Stomach smooth muscle (tissue), 2 donors: ENCODE measurements at regions not wholly inside any gene's neighbourhood (a gene's known extent, or its start where the extent isn't known, plus 50 kb on each side); places are given as distances from the start of the nearest gene placed in this dataset.
"Not testable (repeated sequence)": the region's sequence is repeated elsewhere in the genome, so short reads cannot be mapped to it uniquely, and the experiment has no call there.

ENCODE experiments used
- H3K27ac ChIP-seq: one replicate; pipeline ENCODE4 v1.7.0; 2013; ENCODE audit warnings: mild to moderate bottlenecking, low read length, inconsistent platforms
- H3K27me3 ChIP-seq, 2 donors: one replicate each; pipeline ENCODE4 v1.7.0; 2013; ENCODE audit warnings: low read length in 2 of 2; ENCODE audit not compliant: insufficient read depth in 2 of 2, control insufficient read depth in 1 of 2
- H3K36me3 ChIP-seq, 2 donors: one replicate each; pipeline ENCODE4 v1.7.0; 2013; ENCODE audit warnings: low read length in 2 of 2; ENCODE audit not compliant: control insufficient read depth in 2 of 2, insufficient read depth in 2 of 2
- H3K4me1 ChIP-seq: one replicate; pipeline ENCODE4 v1.7.0; 2013; ENCODE audit warnings: low read length; ENCODE audit not compliant: control insufficient read depth, insufficient read depth
- H3K4me3 ChIP-seq, 2 donors: one replicate each; pipeline ENCODE4 v1.7.0; 2013; ENCODE audit warnings: low read length in 2 of 2
- H3K9ac ChIP-seq, 2 donors: one replicate each; pipeline ENCODE4 v1.7.0; 2013; ENCODE audit warnings: low read length in 2 of 2, mild to moderate bottlenecking in 1 of 2
- H3K9me3 ChIP-seq, 2 donors: one replicate each; pipeline ENCODE4 v1.7.0; 2013; ENCODE audit warnings: low read length in 2 of 2; ENCODE audit not compliant: control insufficient read depth in 2 of 2
- donor health status: healthy.
- donor health status: Pancreatic carcinoma.

DNA sequence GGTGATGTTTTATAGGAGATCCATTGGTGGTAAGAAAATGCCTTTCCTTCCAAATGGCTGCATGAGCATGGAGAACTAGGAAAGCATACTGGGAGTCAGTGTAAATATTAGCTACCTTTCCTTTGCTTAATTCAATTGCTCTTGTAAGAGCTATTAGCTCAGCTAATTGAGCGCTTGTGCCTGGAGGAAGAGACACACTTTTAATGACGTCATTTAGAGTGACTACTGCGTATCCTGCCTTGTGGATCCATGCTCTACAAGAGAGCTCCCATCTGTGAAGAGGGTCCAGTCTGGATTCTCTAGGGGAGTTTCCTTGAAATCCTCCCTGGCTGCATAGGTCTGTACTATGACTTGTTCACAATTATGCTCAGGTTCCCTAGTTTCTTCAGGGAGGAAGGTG, 63.8 kb upstream of the ARRDC3 start:
- not testable (repeated sequence) for H3K36me3 ChIP-seq, H3K9me3 ChIP-seq, H3K9ac ChIP-seq, H3K4me1 ChIP-seq, H3K27ac ChIP-seq, H3K27me3 ChIP-seq, H3K4me3 ChIP-seq

DNA sequence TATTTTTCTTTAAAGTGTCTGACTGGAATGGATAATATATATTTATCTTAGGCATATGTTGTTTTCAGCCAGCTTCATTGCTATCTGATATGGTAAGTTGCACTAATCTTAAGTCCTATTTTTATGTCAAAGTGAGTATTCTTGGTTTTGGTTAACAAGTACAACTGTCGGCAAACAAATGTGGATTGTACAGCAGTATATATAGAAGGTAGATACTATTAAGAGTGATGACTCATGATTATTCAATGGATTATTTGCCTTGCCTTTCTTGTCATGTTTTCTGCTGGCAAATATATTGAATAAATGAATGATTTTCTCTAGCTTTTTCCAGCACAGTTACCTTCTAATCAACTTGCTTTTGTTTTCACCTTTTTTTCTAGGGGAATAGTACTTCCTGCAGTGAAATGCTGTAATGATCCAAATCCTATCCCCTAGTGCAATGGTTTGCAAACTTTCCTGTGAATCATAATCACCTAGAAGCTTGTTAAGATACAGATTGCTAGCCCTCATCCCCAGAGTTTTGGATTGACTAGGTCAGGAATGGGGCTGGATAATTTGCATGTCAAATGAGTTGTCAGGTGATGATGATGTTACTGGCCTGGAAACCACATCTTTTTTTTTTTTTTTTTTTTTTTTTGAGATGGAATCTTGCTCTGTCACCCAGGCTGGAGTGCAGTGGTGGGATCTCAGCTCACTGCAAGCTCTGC, 60.8 kb upstream of the ARRDC3 start:
- no peaks in the 10 kb centered on the region for H3K36me3 ChIP-seq
- no peak overlapping the region for H3K4me3 ChIP-seq
- H3K27me3 ChIP-seq: no peaks in the 10 kb centered on the region
- H3K4me1 ChIP-seq: no peaks in the 10 kb centered on the region
- no peak overlapping the region for H3K9ac ChIP-seq
- H3K27ac ChIP-seq: no peak overlapping the region
- H3K9me3 ChIP-seq: peaks cover 0 to 2% of the 10 kb centered on the region in 2 donors

DNA sequence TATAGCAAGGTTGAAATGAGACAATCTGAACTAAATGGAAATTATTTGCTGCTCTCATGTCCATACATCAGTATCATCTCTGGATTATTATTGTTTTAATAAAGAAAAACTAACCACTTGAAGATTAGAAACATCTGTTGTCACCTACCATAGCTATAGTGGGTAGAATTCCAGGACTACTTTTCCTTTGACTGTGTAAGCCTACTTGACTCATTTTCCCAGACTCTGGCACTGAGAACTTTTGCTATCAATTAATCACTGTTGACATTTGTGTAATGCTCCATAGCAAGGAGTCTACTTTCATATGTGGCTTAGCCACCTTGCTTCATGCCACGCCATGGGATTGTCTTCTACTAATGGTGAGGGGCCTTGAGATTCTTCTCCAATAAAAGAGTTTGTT, 59.9 kb upstream of the ARRDC3 start:
- no peak overlapping the region for H3K4me3 ChIP-seq
- no peaks in the 10 kb centered on the region for H3K36me3 ChIP-seq
- no peaks in the 10 kb centered on the region for H3K27me3 ChIP-seq
- H3K27ac ChIP-seq: no peak overlapping the region
- H3K4me1 ChIP-seq: no peaks in the 10 kb centered on the region
- no peaks in the 10 kb centered on the region for H3K9me3 ChIP-seq
- no peak overlapping the region for H3K9ac ChIP-seq

DNA sequence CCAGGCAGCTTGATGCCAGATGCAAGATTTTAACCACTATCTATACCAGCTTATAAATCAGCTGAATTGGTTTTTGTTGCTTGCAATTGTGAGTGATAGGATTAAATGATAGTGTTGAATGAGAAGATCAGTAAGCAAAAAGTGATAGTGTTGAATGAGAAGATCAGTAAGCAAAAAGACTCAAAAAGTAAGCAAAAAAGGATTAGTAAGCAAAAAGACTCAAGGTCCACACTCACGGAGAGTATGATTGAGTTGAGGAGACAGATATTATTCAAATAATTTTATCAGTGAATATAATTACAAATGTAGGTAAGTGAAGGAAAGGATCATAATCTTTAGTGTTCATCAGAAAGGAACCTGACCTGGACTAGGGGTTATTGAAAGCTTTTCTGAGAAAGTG, 58.0 kb upstream of the ARRDC3 start:
- Histone ChIP-seq H3K27me3 (no peaks in the 10 kb centered on the region), H3K9ac (no peak overlapping the region), H3K27ac (no peak overlapping the region), H3K9me3 (no peaks in the 10 kb centered on the region), H3K4me1 (no peaks in the 10 kb centered on the region), H3K36me3 (no peaks in the 10 kb centered on the region), H3K4me3 (no peak overlapping the region)

DNA sequence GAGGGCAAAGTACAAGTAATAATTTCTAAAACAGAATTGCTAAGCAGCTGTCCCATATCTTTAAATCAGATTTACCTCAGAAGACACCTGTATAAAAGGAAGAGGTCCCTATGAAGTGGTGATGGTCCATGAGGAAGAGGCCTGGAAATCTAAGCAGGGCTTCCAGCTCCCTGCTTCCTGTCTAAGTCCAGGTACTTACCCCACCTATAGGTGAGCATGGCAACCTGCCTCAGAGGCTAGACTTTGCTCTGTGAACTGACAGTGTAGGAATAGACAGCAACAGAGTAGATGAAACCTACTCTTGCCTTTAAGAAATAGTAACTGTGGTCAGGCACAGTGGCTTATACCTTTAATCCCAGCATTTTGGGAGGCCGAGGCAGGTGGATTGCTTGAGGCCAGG, 55.8 kb upstream of the ARRDC3 start:
- Histone ChIP-seq H3K4me1 (no peaks in the 10 kb centered on the region), H3K9ac (no peak overlapping the region), H3K36me3 (no peaks in the 10 kb centered on the region), H3K27me3 (no peaks in the 10 kb centered on the region), H3K4me3 (no peak overlapping the region), H3K27ac (no peak overlapping the region), H3K9me3 (no peaks in the 10 kb centered on the region)

DNA sequence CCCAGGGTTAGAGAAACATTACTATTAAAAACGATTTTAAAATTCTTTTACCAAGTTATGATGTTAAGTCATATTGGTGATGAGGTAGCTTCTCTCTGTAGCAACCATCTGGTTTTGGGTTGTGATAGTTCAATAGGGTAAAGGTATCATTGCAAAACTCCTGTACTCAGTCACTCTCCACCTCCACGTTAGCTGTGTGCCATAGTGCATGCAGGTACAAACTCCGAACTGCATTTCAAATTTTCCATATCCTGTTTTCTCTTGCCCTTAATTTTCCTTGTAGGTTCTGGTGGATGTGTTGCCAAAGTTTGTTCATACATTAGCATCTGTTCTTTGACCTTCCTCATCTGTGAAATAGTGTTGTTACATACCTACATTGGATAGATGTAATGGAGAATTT, 53.1 kb upstream of the ARRDC3 start:
- H3K27me3 ChIP-seq: no peaks in the 10 kb centered on the region

DNA sequence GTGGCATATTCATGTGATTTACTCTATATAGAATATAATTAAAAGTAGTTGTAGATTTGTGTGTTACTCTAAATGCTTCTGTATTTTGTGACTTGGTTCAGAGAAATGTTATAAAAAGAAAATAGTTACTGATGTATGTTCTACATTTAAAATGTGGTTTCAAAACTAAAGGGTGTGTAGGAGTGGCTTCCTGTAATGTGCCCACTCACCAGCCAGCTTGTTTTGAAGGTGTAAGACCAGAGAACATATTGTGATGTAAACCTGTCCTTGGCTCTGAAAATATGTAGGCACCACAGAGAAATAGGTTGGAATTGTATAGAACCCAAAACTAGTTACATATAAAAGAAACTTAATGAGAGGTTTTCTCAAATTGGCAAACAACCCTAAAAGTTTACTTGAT, 51.2 kb upstream of the ARRDC3 start:
- H3K9me3 ChIP-seq: peaks cover 0 to 3% of the 10 kb centered on the region in 2 donors
- H3K9ac ChIP-seq: no peak overlapping the region
- no peaks in the 10 kb centered on the region for H3K4me1 ChIP-seq
- H3K4me3 ChIP-seq: no peak overlapping the region
- no peaks in the 10 kb centered on the region for H3K36me3 ChIP-seq
- no peak overlapping the region for H3K27ac ChIP-seq
- no peaks in the 10 kb centered on the region for H3K27me3 ChIP-seq

More for the DNA sequence above, 53.1 kb upstream of the ARRDC3 start:
- Histone ChIP-seq H3K9ac (no peak overlapping the region), H3K27ac (no peak overlapping the region), H3K36me3 (no peaks in the 10 kb centered on the region), H3K4me3 (no peak overlapping the region), H3K4me1 (no peaks in the 10 kb centered on the region), H3K9me3 (no peaks in the 10 kb centered on the region)

DNA sequence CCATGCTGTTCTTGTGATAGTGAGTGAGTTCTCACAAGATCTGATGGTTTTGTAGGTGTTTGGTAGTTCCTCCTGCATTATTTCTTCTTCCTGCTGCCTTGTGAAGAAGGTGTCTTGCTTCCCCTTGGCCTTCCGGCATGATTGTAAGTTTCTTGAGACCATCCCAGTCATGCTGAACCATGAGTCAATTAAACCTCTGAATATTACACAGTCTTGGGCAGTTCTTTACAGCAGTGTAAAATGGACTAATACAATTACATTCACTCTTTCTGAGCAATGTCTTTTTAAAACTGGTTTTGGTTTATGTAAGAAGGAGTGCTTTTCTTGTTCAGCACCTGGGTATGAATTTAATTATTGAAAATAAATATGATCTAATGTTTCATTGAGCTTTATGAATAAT, 50.7 kb upstream of the ARRDC3 start:
- Histone ChIP-seq H3K4me1 (no peaks in the 10 kb centered on the region), H3K27ac (no peak overlapping the region)

More for the DNA sequence above, 50.7 kb upstream of the ARRDC3 start:
- Histone ChIP-seq H3K4me3 (no peak overlapping the region), H3K9me3 (peaks cover 0 to 3% of the 10 kb centered on the region in 2 donors), H3K27me3 (no peaks in the 10 kb centered on the region), H3K36me3 (no peaks in the 10 kb centered on the region), H3K9ac (no peak overlapping the region)
